ENCODE measurements at regions not wholly inside any gene's neighbourhood (a gene's known extent, or its start where the extent isn't known, plus 50 kb on each side); places are given as distances from the start of the nearest gene placed in this dataset.

GRCh38 chr12:59444932-59445331, 150.9 kb upstream of the SLC16A7 start:
- TF ChIP-seq, protein P1, sequence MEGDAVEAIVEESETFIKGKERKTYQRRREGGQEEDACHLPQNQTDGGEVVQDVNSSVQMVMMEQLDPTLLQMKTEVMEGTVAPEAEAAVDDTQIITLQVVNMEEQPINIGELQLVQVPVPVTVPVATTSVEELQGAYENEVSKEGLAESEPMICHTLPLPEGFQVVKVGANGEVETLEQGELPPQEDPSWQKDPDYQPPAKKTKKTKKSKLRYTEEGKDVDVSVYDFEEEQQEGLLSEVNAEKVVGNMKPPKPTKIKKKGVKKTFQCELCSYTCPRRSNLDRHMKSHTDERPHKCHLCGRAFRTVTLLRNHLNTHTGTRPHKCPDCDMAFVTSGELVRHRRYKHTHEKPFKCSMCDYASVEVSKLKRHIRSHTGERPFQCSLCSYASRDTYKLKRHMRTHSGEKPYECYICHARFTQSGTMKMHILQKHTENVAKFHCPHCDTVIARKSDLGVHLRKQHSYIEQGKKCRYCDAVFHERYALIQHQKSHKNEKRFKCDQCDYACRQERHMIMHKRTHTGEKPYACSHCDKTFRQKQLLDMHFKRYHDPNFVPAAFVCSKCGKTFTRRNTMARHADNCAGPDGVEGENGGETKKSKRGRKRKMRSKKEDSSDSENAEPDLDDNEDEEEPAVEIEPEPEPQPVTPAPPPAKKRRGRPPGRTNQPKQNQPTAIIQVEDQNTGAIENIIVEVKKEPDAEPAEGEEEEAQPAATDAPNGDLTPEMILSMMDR (IDR thresholded peaks at IDR 0.05): peak in 4 of 6 experiments; percentile 10 to 33 (median 24)
- TF ChIP-seq POLR2A (IDR thresholded peaks at IDR 0.05): no peak
